AG04450 (cell line): ENCODE measurements at regions not wholly inside any gene's neighbourhood (a gene's known extent, or its start where the extent isn't known, plus 50 kb on each side); places are given as distances from the start of the nearest gene placed in this dataset.

Experiments
- CTCF ChIA-PET: fragments of 300-600, 350-600 bp; formaldehyde crosslinking; extraction: SDS; loops from one replicate; lab custom pipeline; 2022; ENCODE audit warnings: antibody characterized with exemption, inconsistent platforms; lab: Charles Lee
- POLR2A ChIA-PET: fragments of 350-600 bp; formaldehyde crosslinking; extraction: SDS; loops from one replicate; lab custom pipeline; 2021; ENCODE audit warnings: antibody characterized with exemption, inconsistent platforms; lab: Yijun Ruan, JAX
- DNase-seq: peaks from one replicate; pipeline ENCODE4 v3.0.0-alpha.2; 2011; ENCODE audit warnings: low read depth, low spot score
- H3K27ac ChIP-seq: one replicate; pipeline ENCODE4 v1.5.1; 2012; ENCODE audit warnings: low read depth, low read length, control low read depth
- H3K27me3 ChIP-seq: one replicate; pipeline ENCODE4 v1.6.0; 2012; ENCODE audit warnings: low read length; ENCODE audit not compliant: control insufficient read depth, insufficient read depth
- H3K4me3 ChIP-seq: 2 replicates; pipeline ENCODE4 v1.5.1; 2011; ENCODE audit warnings: mild to moderate bottlenecking, low read depth, low read length, control low read depth
- H3K9me3 ChIP-seq: 2 replicates; pipeline ENCODE4 v1.5.1; 2012; ENCODE audit warnings: low read length; ENCODE audit not compliant: control insufficient read depth, insufficient read depth
- TF ChIP-seq, protein P1 (sequence below): IDR thresholded peaks from 2 replicates; pipeline ENCODE4 v1.5.1; 2011; ENCODE audit warnings: low read depth, low read length, control low read depth, inconsistent platforms

DNA sequence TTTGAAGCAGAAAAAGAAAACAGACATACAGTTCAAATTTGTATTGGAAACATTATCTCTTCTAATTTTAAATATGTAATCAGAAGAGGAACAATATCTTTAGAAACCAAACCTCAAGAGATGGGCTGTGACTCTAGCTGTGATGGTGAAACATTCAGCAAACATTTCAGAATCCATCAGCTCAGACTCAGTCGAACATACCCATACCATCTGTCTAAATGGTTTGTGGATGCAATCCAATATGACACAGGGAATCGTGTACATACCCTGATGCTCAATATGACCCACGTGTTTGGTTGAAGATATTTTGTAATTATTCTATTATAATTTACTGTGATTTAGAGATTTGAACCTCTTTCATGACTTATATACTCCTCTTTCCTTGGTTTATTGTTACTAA is 665.2 kb upstream of the CDH8 start:
- Histone ChIP-seq H3K27me3 (no peaks in the 10 kb centered on the region), H3K27ac (no peak overlapping the region), H3K4me3 (no peak overlapping the region), H3K9me3 (0 out of 2 replicates have a peak, but pooled peaks cover 2% of the 10 kb centered on the region)
- no peak for DNase-seq
- ChIA-PET POLR2A (no interaction called here), CTCF (no interaction called here)
- TF ChIP-seq, protein P1, sequence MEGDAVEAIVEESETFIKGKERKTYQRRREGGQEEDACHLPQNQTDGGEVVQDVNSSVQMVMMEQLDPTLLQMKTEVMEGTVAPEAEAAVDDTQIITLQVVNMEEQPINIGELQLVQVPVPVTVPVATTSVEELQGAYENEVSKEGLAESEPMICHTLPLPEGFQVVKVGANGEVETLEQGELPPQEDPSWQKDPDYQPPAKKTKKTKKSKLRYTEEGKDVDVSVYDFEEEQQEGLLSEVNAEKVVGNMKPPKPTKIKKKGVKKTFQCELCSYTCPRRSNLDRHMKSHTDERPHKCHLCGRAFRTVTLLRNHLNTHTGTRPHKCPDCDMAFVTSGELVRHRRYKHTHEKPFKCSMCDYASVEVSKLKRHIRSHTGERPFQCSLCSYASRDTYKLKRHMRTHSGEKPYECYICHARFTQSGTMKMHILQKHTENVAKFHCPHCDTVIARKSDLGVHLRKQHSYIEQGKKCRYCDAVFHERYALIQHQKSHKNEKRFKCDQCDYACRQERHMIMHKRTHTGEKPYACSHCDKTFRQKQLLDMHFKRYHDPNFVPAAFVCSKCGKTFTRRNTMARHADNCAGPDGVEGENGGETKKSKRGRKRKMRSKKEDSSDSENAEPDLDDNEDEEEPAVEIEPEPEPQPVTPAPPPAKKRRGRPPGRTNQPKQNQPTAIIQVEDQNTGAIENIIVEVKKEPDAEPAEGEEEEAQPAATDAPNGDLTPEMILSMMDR: no peak

DNA sequence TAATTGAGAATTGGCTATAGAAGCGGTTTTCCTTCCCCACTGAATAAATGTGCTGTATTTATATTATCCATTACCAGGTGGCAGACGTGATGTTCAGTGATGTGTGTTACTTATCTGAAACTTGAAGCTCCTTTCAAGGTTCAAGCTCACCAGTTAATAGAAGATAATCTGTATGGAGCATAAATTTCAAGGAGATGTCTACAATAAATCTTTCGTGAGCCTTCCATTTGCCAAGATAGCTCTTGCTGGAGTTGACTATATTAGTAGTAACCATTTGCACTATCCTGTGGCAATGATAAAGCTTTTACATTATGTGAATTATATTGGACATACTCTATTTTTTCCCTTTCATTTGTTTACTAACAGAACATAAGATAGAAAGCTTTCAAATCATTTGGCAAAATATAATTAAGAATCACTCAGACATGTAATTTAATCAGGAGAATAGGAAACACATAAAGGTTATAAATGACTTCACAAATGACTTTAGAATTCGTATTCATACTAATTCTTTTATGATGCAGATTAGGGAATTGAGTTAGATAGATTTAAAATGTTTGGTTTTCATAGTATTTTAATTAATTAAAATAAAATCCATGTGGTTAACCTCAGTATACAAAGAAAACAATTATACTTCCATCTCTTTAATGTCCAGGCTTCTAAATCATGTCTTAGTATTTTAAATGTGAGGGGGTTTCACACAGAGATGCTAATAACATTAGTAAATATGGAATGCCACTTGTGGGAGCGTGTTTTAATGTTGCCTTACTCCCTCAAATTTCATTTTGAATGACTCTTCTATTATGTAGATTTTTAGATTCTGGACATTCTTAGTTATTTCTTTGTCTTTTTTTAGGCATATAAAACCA is 664.4 kb upstream of the CDH8 start:
- no peak overlapping the region for H3K4me3 ChIP-seq
- ChIA-PET POLR2A (no interaction called here), CTCF (no interaction called here)
- no peak overlapping the region for H3K27ac ChIP-seq
- peaks cover 5% of the 10 kb centered on the region for H3K9me3 ChIP-seq
- no peaks in the 10 kb centered on the region for H3K27me3 ChIP-seq
- DNase-seq: no peak
- TF ChIP-seq, protein P1: no peak

DNA sequence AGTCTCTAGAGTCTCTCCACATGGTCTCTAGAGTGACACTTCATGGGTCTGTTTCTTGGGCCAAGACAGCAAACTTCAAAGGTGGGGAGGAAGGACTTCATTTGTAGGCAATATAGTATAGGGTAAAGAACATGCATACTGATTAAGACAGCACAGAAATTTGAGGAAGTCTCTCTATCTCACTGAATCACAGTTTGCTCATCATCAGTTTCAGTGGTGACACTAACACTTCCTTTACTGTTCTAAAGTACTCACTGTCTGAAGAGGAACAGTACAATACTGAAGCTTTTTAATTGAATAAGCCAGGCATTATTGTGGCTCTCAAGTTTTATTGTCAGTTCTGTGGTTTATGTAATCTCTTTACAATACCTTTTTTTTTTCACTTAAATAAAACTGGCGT is 656.4 kb upstream of the CDH8 start:
- peaks cover 12% of the 10 kb centered on the region for H3K9me3 ChIP-seq
- no peak overlapping the region for H3K27ac ChIP-seq
- CTCF ChIA-PET: no interaction called here
- H3K27me3 ChIP-seq: no peaks in the 10 kb centered on the region
- POLR2A ChIA-PET: no interaction called here
- TF ChIP-seq, protein P1: no peak
- no peak for DNase-seq
- H3K4me3 ChIP-seq: no peak overlapping the region

DNA sequence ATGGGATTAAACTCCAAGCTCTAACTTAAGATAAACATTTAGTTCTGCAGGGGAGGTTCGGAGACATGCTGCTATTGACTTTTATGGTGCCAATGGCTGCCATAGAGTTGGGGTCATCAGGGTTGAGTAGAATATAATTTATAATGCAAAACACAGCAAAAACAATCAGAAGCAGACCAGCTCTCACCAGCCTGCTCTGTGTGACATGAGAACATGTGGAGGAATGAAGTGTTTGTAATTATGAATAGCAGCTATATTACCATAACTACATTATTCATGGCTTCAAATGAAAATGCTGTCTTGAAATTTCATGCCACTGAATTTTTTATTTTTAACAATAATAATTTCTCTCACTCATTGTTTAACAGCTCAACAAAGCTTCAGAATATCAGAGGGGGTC is 645.6 kb upstream of the CDH8 start:
- H3K4me3 ChIP-seq: no peak overlapping the region
- ChIA-PET POLR2A (no interaction called here), CTCF (no interaction called here)
- no peak overlapping the region for H3K27ac ChIP-seq
- TF ChIP-seq, protein P1: no peak
- peaks cover 21% of the 10 kb centered on the region for H3K9me3 ChIP-seq
- no peak for DNase-seq
- H3K27me3 ChIP-seq: no peaks in the 10 kb centered on the region

DNA sequence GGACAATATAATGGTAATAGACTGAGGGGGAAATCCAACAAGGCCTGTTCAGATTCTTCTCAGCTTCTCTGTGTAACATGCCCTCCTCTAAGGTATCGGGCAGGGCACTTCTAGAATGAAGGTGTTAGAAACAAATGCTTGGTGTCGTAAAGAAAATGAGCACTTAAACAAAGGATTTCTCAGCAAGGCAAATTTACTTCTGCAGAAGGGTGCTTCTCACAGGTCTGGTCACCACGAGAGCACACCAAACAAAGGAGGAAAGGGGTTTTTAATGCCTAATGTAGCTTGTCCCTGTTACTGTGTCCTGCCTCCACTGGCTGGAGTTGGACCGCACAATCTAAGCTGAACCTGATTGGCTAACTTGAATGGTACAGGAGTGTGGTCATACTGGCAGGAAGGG is 642.6 kb upstream of the CDH8 start:
- ChIA-PET CTCF (no interaction called here), POLR2A (no interaction called here)
- TF ChIP-seq, protein P1: no peak
- no peak overlapping the region for H3K4me3 ChIP-seq
- no peaks in the 10 kb centered on the region for H3K27me3 ChIP-seq
- no peak overlapping the region for H3K27ac ChIP-seq
- H3K9me3 ChIP-seq: peaks cover 14% of the 10 kb centered on the region
- DNase-seq: no peak
